A673 (cell line): ENCODE measurements at regions not wholly inside any gene's neighbourhood (a gene's known extent, or its start where the extent isn't known, plus 50 kb on each side); places are given as distances from the start of the nearest gene placed in this dataset.
"Not testable (repeated sequence)": the region's sequence is repeated elsewhere in the genome, so short reads cannot be mapped to it uniquely, and the experiment has no call there.

Source experiments
- BruUV-seq: library from RNA; stranded (reverse); fragments of 400-500 nt; replicated peaks from 2 replicates; lab custom pipeline; 2021; lab: Mats Ljungman, UMichigan
- CTCF ChIA-PET: fragments of 300-600 bp; sonication (Branson Sonifier 250); formaldehyde crosslinking; loops from one replicate; lab custom pipeline; 2022; ENCODE audit warnings: antibody characterized with exemption; lab: Charles Lee
- POLR2A ChIA-PET: fragments of 300-600 bp; sonication (Branson Sonifier 250); formaldehyde crosslinking; loops from one replicate; lab custom pipeline; 2022; ENCODE audit warnings: antibody characterized with exemption; ENCODE audit not compliant: low non-redundant PET; lab: Charles Lee
- DNase-seq: peaks from one replicate; pipeline ENCODE4 v3.0.0-alpha.2; 2015; ENCODE audit warnings: low spot score
- H3K27ac ChIP-seq: fragments of 200-600 bp; sonication (generic); 2 replicates; pipeline ENCODE4 v1.5.1; 2016; ENCODE audit warnings: mixed run types, low read depth, mild to moderate bottlenecking, mixed read lengths, antibody characterized with exemption, low read length; ENCODE audit not compliant: poor library complexity, severe bottlenecking
- H3K27me3 ChIP-seq: fragments of 200-600 bp; sonication (generic); replicated peaks from 2 replicates; pipeline ENCODE4 v1.6.1; 2017; ENCODE audit warnings: mixed run types, low read depth, mild to moderate bottlenecking, mixed read lengths, antibody characterized with exemption, low read length; ENCODE audit not compliant: insufficient read depth, poor library complexity
- H3K36me3 ChIP-seq: fragments of 200-600 bp; sonication (generic); 2 replicates; pipeline ENCODE4 v1.6.1; 2016; ENCODE audit warnings: mixed run types, mild to moderate bottlenecking, mixed read lengths, antibody characterized with exemption, low read length; ENCODE audit not compliant: insufficient read depth, poor library complexity, severe bottlenecking
- H3K4me1 ChIP-seq: fragments of 200-600 bp; sonication (generic); 2 replicates; pipeline ENCODE4 v1.6.1; 2017; ENCODE audit warnings: mixed run types, mild to moderate bottlenecking, mixed read lengths, antibody characterized with exemption, low read length; ENCODE audit not compliant: insufficient read depth, poor library complexity, severe bottlenecking
- H3K4me3 ChIP-seq: fragments of 200-600 bp; sonication (generic); 2 replicates; pipeline ENCODE4 v1.5.1; 2016; ENCODE audit warnings: low read depth, mixed run types, mild to moderate bottlenecking, mixed read lengths, low read length; ENCODE audit not compliant: poor library complexity, severe bottlenecking
- H3K9me3 ChIP-seq: fragments of 200-600 bp; sonication (generic); 2 replicates; pipeline ENCODE4 v1.6.1; 2016; ENCODE audit warnings: mixed run types, low read depth, mild to moderate bottlenecking, mixed read lengths, antibody characterized with exemption, low read length; ENCODE audit not compliant: poor library complexity, severe bottlenecking
- EZH2 ChIP-seq: fragments of 200-600 bp; sonication (generic); IDR thresholded peaks from 2 replicates; pipeline ENCODE4 v1.6.1; 2017; ENCODE audit warnings: borderline replicate concordance, low read depth, mild to moderate bottlenecking, mixed read lengths, antibody characterized with exemption, low read length; ENCODE audit not compliant: poor library complexity, severe bottlenecking
- intact Hi-C: fragments of 100-400 bp; cut with micrococcal nuclease; formaldehyde crosslinking; loops from one replicate; pipeline ENCODE4 v1.10.0; 2022; ENCODE audit not compliant: unreplicated experiment
- TF ChIP-seq, protein P1 (sequence below): fragments of 300-800, 200-600 bp; sonication (generic); conservative IDR thresholded peaks from 2 replicates; pipeline ENCODE4 v1.5.1; 2017; ENCODE audit warnings: low read depth, mild to moderate bottlenecking, antibody characterized with exemption, low read length, moderate library complexity, mixed read lengths

DNA sequence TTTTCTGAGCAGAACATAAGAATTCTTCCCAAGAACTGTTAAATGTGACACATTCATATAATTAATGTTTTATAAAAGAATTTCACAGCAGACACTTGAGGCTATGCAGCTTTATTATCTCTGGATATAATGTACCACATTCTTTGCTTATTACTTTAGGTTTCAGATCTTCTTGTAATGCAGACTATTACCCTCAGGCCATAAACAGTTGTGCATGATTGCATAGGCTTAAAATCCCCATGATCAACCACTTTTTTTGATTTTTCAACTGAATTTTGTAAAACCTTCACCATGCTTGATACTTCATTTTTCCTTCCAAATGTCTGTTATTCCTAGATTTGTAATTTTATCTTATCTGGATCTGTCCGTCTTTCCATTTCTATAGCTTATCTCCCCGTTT is 1355.7 kb downstream of the BRINP3 start:
- TF ChIP-seq, protein P1, sequence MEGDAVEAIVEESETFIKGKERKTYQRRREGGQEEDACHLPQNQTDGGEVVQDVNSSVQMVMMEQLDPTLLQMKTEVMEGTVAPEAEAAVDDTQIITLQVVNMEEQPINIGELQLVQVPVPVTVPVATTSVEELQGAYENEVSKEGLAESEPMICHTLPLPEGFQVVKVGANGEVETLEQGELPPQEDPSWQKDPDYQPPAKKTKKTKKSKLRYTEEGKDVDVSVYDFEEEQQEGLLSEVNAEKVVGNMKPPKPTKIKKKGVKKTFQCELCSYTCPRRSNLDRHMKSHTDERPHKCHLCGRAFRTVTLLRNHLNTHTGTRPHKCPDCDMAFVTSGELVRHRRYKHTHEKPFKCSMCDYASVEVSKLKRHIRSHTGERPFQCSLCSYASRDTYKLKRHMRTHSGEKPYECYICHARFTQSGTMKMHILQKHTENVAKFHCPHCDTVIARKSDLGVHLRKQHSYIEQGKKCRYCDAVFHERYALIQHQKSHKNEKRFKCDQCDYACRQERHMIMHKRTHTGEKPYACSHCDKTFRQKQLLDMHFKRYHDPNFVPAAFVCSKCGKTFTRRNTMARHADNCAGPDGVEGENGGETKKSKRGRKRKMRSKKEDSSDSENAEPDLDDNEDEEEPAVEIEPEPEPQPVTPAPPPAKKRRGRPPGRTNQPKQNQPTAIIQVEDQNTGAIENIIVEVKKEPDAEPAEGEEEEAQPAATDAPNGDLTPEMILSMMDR: no peak
- TF ChIP-seq EZH2: no peak
- no TSS peak for BruUV-seq
- Histone ChIP-seq H3K4me3 (no peak overlapping the region), H3K27me3 (no peaks in the 10 kb centered on the region), H3K27ac (no peak overlapping the region), H3K36me3 (no peaks in the 10 kb centered on the region), H3K4me1 (no peaks in the 10 kb centered on the region), H3K9me3 (peaks cover 7% of the 10 kb centered on the region)
- POLR2A ChIA-PET: no interaction called here
- no peak for DNase-seq
- intact Hi-C loops: no loop called here
- CTCF ChIA-PET: no interaction called here

DNA sequence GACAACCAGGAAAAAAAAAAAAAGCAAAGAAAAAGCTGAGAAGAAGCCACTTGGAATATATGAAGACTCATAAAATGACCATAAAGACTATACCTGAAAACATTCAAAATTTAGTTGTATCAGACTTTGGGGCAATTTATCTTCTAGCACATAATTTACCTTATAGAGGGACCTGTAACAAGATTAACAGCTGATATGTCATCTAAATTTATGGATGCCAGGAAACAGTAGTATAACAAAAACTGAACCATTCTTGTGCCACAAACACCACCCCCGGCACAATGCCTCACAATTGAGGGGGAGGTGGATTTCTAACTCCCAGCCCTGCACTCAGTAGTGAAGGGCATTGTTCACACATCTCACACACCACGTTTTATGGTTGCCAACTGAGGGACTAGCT is 1352.0 kb downstream of the BRINP3 start:
- intact Hi-C loops: no loop called here
- DNase-seq: no peak
- Histone ChIP-seq H3K9me3 (peaks cover 7% of the 10 kb centered on the region), H3K27ac (no peak overlapping the region), H3K36me3 (no peaks in the 10 kb centered on the region), H3K4me1 (no peaks in the 10 kb centered on the region), H3K4me3 (no peak overlapping the region), H3K27me3 (no peaks in the 10 kb centered on the region)
- no TSS peak for BruUV-seq
- ChIA-PET CTCF (no interaction called here), POLR2A (no interaction called here)
- TF ChIP-seq EZH2: no peak
- TF ChIP-seq, protein P1: no peak

DNA sequence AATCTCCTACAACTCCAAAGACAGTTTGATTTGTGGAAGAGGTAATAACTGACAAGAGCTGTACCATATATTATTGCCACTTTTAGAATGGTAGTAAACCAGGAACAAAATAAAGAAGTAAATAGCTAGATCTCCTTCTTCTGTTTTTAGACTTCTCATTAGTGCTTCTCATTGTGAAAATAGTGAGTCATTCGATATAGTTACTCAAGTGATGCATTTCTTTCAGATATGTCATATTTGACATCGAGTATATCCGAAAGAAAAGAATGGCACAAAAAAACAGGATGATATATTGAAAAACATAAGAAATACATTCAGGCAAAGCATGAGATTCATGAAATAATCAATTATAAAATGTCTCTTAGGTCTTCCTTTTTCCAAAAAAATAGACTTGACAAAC is 1346.1 kb downstream of the BRINP3 start:
- Histone ChIP-seq H3K27me3 (no peaks in the 10 kb centered on the region), H3K36me3 (no peaks in the 10 kb centered on the region), H3K9me3 (no peaks in the 10 kb centered on the region), H3K4me1 (no peaks in the 10 kb centered on the region), H3K27ac (no peak overlapping the region), H3K4me3 (no peak overlapping the region)
- intact Hi-C loops: no loop called here
- BruUV-seq: no TSS peak
- CTCF ChIA-PET: no interaction called here
- TF ChIP-seq, protein P1: no peak
- no peak for TF ChIP-seq EZH2
- POLR2A ChIA-PET: no interaction called here
- no peak for DNase-seq

DNA sequence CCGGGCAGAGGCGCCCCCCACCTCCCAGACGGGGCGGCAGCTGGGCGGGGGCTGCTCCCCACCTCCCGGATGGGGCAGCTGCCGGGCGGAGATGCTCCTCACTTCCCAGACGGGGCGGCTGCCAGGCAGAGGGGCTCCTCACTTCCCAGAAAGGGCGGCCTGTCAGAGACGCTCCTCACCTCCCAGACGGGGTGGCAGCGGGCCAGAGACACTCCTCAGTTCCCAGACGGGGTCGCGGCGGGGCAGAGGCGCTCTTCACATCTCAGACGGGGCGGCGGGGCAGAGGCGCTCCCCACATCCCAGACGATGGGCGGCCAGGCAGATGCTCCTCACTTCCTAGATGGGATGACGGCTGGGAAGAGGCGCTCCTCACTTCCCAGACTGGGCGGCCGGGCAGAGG is 1337.9 kb downstream of the BRINP3 start:
- intact Hi-C loops, H3K27me3 ChIP-seq, H3K27ac ChIP-seq, H3K4me3 ChIP-seq, POLR2A ChIA-PET, CTCF ChIA-PET, H3K9me3 ChIP-seq, H3K4me1 ChIP-seq, H3K36me3 ChIP-seq, DNase-seq, BruUV-seq: not testable (repeated sequence)
